Activated CD8-positive, alpha-beta memory T cell treated with anti-CD3 and anti-CD28 coated beads, Interleukin-2, amount 50 U/mL, for 4 hours (primary cell): ENCODE measurements at regions not wholly inside any gene's neighbourhood (a gene's known extent, or its start where the extent isn't known, plus 50 kb on each side); places are given as distances from the start of the nearest gene placed in this dataset.

ENCODE experiments used
- DNase-seq: peaks from one replicate; pipeline ENCODE4 v3.0.0-alpha.2; 2020

- no peak for DNase-seq
Measured at GRCh38 chr1:60228041-60228491, 154.5 kb upstream of the C1orf87 start.

GRCh38 chr1:60227601-60228000 is 154.0 kb upstream of the C1orf87 start:
- no peak for DNase-seq

GRCh38 chr1:60225486-60225885 is 151.9 kb upstream of the C1orf87 start:
- no peak for DNase-seq

- no peak for DNase-seq
Measured at GRCh38 chr1:60224523-60224922, 151.0 kb upstream of the C1orf87 start.

GRCh38 chr1:60223158-60223557 is 149.6 kb upstream of the C1orf87 start:
- no peak for DNase-seq

- DNase-seq = no peak
Measured at GRCh38 chr1:60222360-60223115, 149.0 kb upstream of the C1orf87 start.

GRCh38 chr1:60213253-60213652 is 139.7 kb upstream of the C1orf87 start:
- DNase-seq = no peak

GRCh38 chr1:60196026-60196425 is 122.5 kb upstream of the C1orf87 start:
- no peak for DNase-seq

- DNase-seq = no peak
Measured at GRCh38 chr1:60185684-60186083, 112.1 kb upstream of the C1orf87 start.

GRCh38 chr1:60184521-60184920 is 111.0 kb upstream of the C1orf87 start:
- DNase-seq = no peak

- no peak for DNase-seq
Measured at GRCh38 chr1:60173729-60174505, 100.3 kb upstream of the C1orf87 start.

- no peak for DNase-seq
Measured at GRCh38 chr1:60173006-60173405, 99.4 kb upstream of the C1orf87 start.

GRCh38 chr1:60171801-60172200 is 98.2 kb upstream of the C1orf87 start:
- DNase-seq = no peak

- no peak for DNase-seq
Measured at GRCh38 chr1:60170709-60171108, 97.1 kb upstream of the C1orf87 start.

- no peak for DNase-seq
Measured at GRCh38 chr1:60169206-60169605, 95.6 kb upstream of the C1orf87 start.

- DNase-seq = no peak
Measured at GRCh38 chr1:60162936-60163335, 89.4 kb upstream of the C1orf87 start.

GRCh38 chr1:60160141-60160540 is 86.6 kb upstream of the C1orf87 start:
- no peak for DNase-seq

GRCh38 chr1:60156371-60156770 is 82.8 kb upstream of the C1orf87 start:
- no peak for DNase-seq

- DNase-seq = no peak
Measured at GRCh38 chr1:60153961-60154360, 80.4 kb upstream of the C1orf87 start.

- DNase-seq = no peak
Measured at GRCh38 chr1:60152891-60153290, 79.3 kb upstream of the C1orf87 start.

- DNase-seq = no peak
Measured at GRCh38 chr1:60151311-60151710, 77.7 kb upstream of the C1orf87 start.

- DNase-seq = no peak
Measured at GRCh38 chr1:60149251-60149650, 75.7 kb upstream of the C1orf87 start.

- DNase-seq = no peak
Measured at GRCh38 chr1:60146884-60147283, 73.3 kb upstream of the C1orf87 start.

- DNase-seq = no peak
Measured at GRCh38 chr1:60145771-60146170, 72.2 kb upstream of the C1orf87 start.
